GM19397 (cell line): ENCODE measurements at regions not wholly inside any gene's neighbourhood (a gene's known extent, or its start where the extent isn't known, plus 50 kb on each side); places are given as distances from the start of the nearest gene placed in this dataset.

ENCODE experiments used
- ATAC-seq: cut with Tn5 transposase; IDR thresholded peaks from one replicate; pipeline ENCODE4 v1.9.1; 2021; ENCODE audit warnings: mild to moderate bottlenecking, moderate library complexity; ENCODE audit not compliant: unreplicated experiment

DNA sequence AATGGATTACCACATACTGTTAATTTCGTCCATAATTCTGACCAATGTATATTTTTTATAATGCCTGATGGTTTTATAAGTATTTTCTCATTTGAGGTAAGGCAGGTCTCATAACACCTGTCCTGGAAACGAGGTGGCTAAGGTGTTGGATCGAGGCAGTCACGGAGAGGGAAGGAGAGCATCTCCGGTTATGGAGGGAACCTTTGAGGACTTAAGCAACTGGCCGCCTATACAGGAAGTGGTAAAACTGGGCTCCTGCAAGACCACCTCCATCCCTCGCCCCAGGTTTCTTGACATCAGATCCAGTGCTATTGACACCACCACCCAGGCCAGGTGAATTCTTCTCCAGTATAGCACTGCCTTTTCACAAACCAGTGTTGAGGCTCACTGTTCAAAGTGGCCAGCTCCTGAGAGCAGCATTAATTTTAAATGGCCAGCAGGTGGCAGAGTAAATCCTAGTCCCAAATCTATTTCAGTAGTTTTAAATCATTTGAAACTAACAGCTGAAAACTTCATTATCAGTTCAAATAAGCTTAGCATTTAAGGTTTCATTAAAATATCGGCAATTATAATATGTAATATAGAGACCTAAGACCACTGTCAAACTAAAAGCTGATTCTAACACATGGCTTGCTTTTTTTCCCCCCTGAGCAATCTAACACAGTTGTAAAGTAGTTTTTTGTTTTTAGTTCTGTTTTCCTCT is 100.8 kb downstream of the PPM1A start:
- peak; percentile 57 for ATAC-seq

DNA sequence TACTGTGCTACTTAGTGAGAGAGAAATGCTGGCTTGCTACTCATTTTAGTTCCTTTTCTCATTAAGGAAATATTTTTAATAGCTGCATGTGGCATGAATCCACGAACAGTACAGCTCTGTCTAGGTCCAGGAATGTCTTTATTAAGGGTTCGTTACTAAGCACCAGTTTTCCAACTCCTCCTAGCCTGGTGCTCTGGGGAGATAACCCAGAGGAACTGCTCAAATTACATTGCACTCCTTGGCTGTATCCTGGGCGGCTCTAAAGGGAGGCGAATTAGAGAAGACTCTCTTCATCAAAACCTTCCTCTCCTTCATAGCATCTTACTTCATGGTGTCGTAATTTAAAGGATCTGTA is 101.3 kb downstream of the PPM1A start:
- ATAC-seq, result no peak

DNA sequence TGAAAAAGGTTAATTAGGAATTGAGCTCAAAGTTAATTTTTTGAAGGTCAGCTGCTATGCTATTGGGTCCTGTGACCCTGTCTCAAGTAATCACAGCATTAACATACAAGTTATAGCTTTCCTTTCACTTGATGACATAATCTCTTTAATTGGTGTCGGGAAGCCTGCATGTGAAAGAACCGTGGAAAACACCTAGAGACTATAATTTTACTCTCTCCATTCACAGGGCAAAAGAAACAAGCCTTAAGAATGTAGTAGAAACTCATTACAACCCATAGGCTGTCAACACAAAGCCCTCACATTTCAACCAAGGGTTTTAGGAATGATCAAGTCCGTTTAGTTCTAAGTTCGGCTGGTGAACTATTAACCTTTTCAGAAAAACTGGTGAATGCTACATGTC is 104.4 kb downstream of the PPM1A start:
- no peak for ATAC-seq

DNA sequence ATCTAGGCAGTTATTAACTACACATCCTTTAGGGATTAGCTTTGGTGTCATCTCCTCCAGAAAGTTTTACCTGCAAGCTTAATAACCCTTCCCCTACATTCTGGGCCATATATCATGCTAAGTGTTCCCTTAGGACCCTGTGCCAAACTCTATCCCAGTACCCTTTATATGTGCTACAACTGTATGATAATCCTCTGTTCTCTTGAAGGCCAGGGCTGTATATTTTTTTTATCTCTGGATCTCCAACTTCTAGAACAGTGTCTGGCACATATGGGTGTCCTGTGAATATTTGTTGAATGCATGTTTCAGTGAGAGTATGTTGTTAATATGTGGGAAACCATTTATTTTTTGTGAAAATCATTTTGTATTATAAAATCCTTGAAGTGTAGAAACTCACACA is 106.7 kb downstream of the PPM1A start:
- no peak for ATAC-seq

DNA sequence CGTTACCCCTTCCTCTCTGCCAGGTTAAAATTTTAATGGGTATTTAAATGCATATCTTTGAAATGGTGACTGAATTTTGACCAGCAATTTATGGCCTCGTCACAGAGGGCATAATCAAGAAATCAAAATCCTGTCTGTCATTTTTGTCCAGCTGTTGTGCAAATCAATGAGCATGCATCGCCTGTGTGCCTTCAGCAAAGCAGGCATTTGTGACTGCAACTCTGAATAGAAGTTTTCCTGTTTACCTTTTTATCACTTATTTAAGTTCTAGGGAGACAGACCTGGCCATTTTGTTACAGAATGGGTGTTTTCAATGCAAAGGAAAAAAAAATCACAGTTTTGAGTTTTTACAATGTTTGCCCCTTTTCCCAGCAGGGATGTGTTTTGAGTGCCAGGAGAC is 107.4 kb downstream of the PPM1A start:
- ATAC-seq, result no peak

DNA sequence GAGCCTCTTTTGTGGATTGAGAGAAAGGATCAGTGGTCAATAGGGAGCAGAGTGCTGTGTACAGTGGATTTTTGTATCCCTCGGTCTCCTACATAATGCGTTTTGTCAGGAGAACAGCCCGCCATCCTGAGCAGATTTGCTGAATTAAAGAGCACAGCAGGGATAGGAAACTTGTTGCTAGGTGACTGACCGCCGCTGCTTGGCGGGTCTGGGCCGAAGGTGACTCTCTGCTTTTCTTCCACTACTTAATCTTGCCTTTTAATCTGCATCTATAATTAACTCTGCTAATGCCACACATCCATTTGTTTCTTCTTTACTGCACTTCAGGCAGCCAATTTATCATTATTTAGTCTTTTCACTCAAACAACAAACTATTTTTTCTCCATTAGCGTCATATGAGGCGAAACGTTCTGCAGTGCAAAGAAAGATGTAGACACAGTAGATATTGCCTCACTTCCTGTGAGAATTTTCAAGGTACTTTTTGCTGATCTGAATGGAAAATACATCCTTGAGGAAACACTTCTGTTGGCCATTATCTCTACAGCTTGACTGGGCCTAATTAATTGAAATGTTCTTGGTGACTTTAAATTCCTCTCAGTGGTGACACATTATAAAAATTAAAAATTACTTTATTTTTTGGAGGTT is 108.0 kb downstream of the PPM1A start:
- no peak for ATAC-seq

DNA sequence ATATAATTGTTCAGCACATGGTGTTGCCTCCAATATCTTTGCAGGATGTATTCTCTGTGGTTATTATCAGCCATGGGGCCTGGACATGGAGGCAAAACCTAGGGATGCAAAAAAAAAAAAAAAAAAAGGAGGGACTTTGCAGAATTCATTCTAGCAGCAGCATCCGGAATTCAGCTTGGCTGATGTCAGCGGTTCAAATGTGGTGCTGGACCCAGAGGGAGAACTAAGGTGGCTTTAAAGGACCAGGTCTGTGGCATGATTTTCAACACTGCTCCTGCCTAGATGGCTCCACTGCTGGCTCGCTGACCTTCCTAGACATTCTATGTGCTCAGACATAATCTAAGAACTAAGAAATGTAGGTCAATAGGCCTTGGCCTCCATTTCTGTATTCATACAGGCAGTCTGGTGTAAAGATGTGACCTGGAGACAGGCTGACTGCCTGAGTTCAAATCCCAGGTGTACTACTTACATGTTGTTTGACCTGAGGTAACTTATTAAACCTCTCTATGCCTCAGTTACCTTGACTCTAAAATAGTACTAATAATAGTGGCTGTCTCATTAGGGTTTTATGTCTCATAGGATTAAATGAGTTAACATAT is 108.6 kb downstream of the PPM1A start:
- no peak for ATAC-seq

DNA sequence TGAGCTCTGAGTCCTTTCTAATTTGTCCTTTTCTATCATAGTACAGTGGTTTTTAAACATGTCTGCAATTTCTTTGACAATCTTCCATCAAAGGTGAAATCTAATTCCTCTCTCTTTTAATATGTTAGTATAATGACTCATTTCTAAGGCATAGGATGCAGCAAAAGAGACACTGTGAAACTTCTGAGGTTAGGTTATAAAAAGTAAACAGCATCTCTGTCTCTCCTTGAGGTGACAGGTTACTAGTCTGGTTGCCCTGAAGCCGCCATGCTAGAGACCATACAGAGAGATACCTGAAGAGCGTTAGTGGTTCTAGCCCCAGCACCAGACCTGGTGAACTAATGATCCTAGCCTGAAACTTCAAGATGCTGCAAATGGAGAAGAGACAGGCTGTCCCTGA is 114.3 kb downstream of the PPM1A start:
- ATAC-seq, result no peak

DNA sequence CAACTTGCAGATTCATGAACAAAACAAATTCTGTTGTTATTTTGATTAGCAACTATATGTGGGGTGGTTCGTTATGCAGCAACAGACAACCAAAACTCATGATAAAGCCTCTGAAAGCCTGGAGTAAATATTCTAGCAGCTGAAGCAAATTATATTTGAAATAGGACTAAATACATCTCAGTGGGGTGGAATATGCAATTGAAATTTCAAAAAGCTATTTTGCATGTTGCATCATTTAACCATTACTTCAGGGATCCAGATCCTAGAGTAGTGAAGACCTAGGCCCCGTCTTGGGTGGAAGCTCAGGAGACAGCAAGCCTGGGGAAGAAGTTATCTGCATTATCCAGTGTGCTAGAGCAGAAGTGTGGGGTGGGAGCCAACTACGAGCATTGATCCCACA is 114.7 kb downstream of the PPM1A start:
- no peak for ATAC-seq

DNA sequence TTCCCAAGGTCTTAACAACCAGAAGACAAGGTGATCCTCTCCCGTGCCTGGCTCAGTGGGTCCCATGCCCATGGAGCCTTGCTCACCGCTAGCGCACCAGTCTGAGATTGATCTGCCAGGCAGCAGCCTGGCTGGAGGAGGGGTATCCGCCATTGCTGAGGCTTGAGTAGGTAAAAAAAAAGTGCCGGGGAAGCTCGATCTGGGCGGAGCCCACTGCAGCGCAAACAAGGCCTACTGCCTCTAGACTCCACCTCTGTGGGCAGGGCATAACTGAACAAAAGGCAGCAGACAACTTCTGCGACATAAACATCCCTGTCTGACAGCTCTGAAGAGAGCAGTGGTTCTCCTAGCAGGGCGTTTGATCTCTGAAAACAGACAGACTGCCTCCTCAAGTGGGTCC is 104.0 kb downstream of the C14orf39 start:
- ATAC-seq, result no peak
